ENCODE measurements at regions not wholly inside any gene's neighbourhood (a gene's known extent, or its start where the extent isn't known, plus 50 kb on each side); places are given as distances from the start of the nearest gene placed in this dataset.
"Not testable (repeated sequence)": the region's sequence is repeated elsewhere in the genome, so short reads cannot be mapped to it uniquely, and the experiment has no call there.

DNA sequence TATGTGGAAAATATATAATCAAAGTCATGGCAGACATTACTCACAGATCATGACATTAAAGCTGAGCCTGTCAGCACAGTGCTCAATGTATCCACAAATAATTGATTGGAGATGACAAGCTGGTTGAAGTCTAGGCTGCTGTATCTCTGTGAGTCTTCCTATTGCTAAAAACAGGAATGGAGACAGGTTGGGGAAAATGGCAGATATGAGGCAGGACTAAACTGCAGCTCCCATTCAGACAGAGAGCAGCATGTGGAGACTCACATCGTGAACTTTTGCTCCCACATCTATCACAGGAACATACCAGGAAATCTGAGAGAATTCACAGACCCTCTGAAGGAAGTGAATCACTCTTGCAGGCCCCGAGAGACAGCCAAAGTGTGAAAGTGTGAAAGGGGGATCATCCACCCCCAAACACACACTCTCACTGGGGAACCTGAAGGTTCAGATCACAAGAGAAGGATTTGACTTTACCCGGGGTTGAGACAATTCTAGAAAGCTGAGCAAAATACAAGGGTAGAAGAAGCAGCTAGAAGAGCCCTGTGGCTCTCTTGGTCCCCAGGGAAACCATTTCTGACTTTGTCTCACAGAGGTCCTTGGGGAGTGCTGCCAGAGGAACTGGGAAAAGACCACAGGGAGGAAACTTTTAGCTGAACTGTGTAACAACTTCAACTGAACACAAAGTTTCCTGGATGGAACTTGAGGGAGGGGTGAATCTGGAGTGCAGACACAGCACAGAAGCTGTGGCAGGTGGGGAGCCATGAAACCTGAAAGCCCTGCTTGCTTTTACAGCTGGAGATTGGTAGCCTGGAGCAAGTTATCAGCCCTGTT, 173.4 kb downstream of the S1PR1 start:
- peak; percentile 8 to 18 for DNase-seq (ENCODE audit: low read depth in 2 of 2)

DNA sequence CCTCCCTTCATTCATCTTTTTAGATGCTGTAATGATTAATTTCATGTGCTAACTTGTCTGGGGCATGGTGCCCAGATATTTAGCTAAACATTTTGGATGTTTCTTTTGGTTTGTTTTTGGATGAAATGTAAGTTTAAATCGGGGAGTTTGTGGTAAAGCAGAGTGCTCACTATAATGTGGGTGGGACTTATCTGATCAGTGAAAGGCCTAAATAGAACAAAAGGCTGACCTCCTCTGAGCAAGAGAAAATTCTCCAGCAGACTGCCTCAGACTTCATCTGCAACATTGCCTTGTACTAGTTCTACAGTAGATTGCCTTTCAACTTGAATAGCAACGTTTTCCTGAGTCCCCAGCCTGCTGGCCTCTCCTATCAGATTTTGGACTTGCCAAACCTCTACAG, 183.6 kb downstream of the S1PR1 start:
- no peak for DNase-seq (ENCODE audit: low read depth in 2 of 2)

- DNase-seq (ENCODE audit: low read depth in 2 of 2) = not testable (repeated sequence)
Measured at GRCh38 chr1:101428083-101428482, 191.3 kb downstream of the S1PR1 start.

DNA sequence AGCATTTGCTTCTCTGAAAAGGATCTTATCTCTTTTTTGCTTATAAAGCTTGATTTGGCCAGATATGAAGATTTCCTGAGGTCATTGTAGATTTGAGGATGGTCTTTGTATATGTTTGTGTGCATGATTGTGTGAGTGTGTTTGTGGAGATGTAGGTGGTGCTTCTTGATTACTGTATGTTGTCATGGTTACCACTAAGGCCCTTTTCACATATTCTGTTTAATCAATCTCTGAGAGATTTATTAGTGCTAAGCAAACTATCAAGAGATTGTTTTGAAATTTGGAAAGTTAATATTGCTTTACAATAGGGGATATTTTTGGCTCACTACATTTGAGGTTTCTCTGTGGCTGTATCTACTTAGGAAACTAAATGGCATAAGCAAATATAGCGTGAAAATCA, 191.7 kb downstream of the S1PR1 start:
- no peak for DNase-seq (ENCODE audit: low read depth in 2 of 2)

DNA sequence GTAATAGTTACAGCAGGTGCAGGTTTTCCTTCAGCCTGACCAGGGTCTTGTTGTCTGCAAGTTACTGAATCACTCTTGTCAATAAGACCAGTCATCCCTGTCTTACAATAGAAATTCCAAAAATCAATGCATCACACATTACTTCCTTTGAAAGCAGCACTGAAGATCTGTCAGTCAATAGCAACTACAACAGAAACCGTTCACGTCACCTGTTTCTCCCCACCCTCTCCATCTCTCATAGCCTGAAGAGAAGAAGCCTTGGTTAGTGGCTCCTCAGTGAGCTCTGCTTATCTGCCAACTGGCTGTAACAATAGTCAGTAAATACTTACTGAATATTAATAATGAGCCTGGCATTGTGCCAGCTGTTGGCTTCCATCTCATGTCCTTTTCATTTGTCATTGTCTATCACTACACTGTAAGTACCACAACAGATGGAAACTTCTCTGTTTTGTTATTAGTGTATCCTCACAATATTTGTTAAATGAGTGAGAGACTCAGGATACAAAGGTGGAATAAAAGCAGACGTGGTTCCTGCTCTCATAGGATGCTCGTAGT, 195.2 kb downstream of the S1PR1 start:
- DNase-seq (ENCODE audit: low read depth in 2 of 2) = no peak

DNA sequence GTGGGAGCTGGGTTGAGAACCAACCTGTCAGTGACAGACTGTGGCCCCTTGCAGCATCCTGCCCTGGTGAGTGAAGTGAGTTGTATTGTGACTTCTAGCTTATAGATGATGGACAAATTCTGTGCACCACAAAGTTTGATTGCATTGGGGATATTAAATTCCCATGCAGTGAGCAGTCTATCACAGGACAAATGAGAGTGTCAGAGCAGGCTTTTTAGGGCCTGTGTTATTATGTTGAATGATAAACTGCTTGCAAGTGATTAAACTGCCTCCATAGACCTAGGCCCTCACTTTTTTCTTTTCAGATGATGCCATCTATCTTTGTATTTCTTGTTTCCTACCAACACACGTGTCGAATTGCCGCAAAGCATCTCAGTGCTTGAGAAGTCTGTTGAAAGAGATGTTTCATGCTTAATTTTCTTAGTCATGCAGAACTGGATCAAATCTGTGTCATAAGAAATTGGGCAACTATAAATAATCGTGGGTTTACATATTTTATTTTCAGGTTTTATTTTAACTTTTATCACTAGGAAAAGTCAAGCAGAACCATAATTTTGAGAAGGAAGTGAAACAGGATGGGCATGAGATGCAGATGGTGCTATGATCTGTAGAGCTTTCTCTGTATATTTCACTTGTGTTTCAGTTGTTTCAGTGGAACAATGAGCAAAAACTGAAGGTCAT, 199.2 kb downstream of the S1PR1 start:
- no peak for DNase-seq (ENCODE audit: low read depth in 2 of 2)

DNA sequence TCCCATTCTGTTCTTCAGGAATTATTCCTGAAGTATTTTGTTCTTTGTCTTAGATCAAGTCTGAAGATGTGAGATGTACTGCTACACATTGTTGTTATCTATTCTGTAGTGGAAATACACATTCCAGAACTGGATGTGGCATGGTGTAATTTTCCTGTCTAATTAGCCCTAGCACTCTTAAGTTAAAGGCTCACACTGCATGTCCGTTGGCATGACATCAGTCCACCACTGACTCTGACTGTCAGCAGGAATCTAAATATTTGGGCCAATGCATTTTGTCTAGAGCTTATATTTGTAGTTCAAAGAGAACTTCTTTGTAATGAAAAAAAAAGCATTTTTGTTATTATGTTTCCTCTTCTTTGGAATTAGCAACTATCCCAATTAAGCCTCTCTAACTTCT, 201.0 kb downstream of the S1PR1 start:
- no peak for DNase-seq (ENCODE audit: low read depth in 2 of 2)

- DNase-seq (ENCODE audit: low read depth in 2 of 2) = no peak
Measured at GRCh38 chr1:101438359-101438758, 201.5 kb downstream of the S1PR1 start.

GRCh38 chr1:101440485-101440884, 203.7 kb downstream of the S1PR1 start:
- DNase-seq (ENCODE audit: low read depth in 2 of 2) = no peak

DNA sequence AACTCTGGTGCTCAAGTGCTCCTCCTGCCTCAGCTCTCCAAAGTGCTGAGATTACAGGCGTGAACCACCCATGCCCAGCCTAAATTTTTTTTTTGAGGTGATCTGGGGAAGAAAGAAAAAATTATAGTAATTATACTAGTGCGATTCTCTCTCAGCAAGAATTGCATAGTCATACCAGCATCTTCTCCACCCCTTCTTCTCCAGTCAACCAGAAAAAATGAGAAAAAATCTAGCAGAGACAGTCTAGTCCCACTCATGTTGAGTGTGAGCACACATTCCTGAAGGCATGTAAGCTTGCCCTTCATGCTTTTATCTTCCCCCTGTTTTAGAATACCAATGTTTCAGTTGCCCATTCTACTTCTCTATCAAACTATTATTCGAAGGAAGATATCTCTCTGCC, 207.6 kb downstream of the S1PR1 start:
- DNase-seq (ENCODE audit: low read depth in 2 of 2) = no peak

- DNase-seq (ENCODE audit: low read depth in 2 of 2) = no peak
Measured at GRCh38 chr1:101444873-101445618, 208.2 kb downstream of the S1PR1 start.

- DNase-seq (ENCODE audit: low read depth in 2 of 2) = no peak
Measured at GRCh38 chr1:101448018-101448417, 211.2 kb downstream of the S1PR1 start.

DNA sequence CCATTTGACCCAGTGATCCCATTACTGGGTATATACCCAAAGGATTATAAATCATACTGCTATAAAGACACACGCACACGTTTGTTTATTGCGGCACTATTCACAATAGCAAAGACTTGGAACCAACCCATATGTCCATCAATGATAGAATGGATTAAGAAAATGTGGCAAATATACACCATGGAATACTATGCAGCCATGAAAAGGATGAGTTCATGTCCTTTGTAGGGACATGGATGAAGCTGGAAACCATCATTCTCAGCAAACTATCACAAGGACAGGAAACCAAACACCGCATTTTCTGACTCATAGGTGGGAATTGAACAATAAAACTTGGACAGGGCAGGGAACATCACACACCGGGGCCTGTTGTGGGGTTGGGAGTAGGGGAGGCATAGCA, 213.9 kb downstream of the S1PR1 start:
- DNase-seq (ENCODE audit: low read depth in 2 of 2) = not testable (repeated sequence)

GRCh38 chr1:101451888-101452287, 215.1 kb downstream of the S1PR1 start:
- peak in 1 of 2 donors; percentile 19 for DNase-seq (ENCODE audit: low read depth in 2 of 2)

DNA sequence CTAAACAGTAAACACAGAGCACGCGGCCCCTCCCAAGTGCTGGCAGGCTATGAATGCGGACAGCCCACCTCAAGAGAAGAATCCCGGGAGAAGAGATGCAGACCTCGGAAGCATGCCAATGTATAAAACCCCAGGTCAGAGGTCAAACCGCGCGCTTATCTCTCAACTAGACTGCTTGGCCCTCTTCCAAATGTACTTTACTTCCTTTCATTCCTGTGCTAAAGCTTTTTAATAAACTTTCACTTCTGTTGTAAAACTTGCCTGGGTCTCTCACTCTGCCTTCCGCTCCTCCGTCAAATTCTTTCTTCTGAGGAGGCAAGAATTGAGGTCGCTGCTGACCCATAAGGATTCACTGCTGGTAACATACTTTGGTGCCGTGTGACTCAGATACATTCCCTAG, 216.0 kb downstream of the S1PR1 start:
- DNase-seq (ENCODE audit: low read depth in 2 of 2) = no peak

DNA sequence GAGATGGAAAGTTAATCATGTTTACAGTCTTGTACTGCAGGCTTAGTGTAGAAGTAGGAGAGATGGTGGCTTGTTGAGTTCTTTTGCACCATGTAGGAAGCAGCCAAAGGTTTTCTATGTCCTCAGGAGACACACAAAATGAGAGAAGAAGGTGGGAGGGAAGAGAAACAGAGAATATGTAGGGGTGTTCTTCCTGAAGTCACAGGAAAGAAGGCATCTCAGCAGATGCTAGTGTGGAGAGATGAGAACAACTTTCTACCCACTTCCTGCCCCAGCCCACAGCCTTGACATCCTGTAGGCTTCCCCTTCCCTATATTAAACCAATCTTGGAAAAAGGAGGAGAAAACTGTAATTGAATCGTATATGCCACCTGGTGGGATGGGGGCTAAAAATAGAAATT, 217.0 kb downstream of the S1PR1 start:
- no peak for DNase-seq (ENCODE audit: low read depth in 2 of 2)

DNA sequence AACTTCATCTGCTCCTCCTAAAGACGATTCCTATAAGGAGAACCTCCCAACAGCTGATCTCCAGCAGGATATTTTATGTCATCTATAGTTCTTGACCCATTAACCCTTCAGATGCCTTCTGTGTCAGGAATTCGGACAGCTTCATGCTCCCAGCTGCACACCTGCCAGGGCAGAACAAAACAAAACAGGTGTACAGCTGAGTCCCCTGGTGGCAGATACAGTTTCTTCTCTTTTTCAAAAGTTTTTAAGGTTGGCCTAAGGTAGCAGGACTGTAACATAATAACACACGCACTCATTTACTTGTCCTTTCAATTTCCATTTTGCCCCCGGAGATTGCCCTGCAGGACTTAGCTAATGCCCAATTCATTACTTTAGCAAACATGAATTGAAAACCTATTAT, 218.3 kb downstream of the S1PR1 start:
- no peak for DNase-seq (ENCODE audit: low read depth in 2 of 2)

DNA sequence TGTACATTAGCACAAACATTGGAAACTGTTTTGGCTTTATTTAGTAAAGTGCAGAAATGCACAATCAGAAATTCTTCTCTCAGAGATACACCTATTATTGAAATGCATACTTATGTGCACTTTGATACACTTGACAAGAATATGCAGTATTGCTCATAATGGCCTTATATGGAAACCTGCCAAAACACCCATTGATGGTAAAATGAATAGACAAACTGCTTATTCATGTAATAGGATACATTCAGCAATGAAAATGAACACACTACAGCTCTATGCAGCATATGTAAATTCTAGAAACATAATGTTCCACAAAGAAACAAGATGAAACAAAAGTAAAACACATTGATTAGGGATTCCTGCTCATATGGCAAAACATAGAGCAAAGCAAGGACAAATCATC, 223.9 kb downstream of the S1PR1 start:
- no peak for DNase-seq (ENCODE audit: low read depth in 2 of 2)

GRCh38 chr1:101463195-101463594, 226.4 kb downstream of the S1PR1 start:
- DNase-seq (ENCODE audit: low read depth in 2 of 2) = no peak

GRCh38 chr1:101465941-101466340, 229.1 kb downstream of the S1PR1 start:
- no peak for DNase-seq (ENCODE audit: low read depth in 2 of 2)

DNA sequence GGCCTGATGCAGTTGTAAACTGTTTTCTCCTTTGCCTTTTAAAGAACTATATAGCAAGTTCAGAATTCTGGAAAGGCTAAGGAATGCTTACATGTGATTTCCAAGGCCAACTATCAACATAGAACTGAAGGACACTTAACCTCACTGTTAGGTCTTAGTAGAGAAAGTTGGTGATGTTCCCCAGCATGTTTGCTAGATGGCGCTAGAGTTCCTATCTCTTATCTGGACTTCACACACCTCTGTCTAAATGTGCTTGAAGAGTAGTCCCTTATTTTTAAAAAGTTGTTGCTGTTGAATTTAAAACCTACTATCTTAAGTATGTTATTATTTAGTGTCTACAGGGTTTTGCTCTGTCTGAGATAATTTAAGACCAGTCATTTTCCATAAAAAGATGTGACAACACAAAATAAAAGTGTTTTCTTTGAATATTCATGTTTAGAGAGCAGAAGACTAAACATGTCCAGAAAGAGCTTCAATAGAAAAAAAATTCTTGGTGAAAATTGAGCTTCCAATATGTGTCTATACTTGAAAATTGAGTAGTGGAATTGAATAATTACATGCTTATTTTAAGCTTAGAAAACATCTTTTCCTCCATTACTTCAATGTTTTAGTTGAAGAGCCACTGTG, 237.3 kb downstream of the S1PR1 start:
- no peak for DNase-seq (ENCODE audit: low read depth in 2 of 2)

- no peak for DNase-seq (ENCODE audit: low read depth in 2 of 2)
Measured at GRCh38 chr1:101476541-101476940, 239.7 kb downstream of the S1PR1 start.
